ENCODE measurements at regions not wholly inside any gene's neighbourhood (a gene's known extent, or its start where the extent isn't known, plus 50 kb on each side); places are given as distances from the start of the nearest gene placed in this dataset.

DNA sequence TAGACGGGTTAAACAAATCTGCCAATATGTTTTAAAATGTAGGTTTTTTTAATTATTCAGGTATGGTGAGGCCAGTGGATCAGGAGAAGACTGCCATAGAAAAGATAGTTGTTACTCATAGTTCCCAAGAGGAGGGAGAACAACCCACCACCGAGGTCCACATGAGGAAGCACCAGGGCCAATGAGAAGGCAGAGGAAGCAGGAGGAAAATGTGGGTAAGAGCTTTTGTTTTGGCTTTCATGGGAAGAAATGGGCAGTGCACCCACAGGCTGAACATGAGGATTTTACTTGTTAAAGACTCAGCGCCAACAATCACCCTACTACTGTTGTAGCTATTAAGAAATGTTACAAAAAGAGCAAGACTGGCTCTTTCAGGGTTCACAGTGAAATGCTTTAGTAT is 191.8 kb upstream of the HNMT start:
- TF ChIP-seq, protein P1, sequence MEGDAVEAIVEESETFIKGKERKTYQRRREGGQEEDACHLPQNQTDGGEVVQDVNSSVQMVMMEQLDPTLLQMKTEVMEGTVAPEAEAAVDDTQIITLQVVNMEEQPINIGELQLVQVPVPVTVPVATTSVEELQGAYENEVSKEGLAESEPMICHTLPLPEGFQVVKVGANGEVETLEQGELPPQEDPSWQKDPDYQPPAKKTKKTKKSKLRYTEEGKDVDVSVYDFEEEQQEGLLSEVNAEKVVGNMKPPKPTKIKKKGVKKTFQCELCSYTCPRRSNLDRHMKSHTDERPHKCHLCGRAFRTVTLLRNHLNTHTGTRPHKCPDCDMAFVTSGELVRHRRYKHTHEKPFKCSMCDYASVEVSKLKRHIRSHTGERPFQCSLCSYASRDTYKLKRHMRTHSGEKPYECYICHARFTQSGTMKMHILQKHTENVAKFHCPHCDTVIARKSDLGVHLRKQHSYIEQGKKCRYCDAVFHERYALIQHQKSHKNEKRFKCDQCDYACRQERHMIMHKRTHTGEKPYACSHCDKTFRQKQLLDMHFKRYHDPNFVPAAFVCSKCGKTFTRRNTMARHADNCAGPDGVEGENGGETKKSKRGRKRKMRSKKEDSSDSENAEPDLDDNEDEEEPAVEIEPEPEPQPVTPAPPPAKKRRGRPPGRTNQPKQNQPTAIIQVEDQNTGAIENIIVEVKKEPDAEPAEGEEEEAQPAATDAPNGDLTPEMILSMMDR (IDR thresholded peaks at IDR 0.05; ENCODE audit: low read length), result no peak
- TF ChIP-seq EZH2 (optimal IDR thresholded peaks at IDR 0.05; ENCODE audit: low read depth, low read length), result no peak
